Prostate gland (tissue), 2 donors: ENCODE measurements at regions not wholly inside any gene's neighbourhood (a gene's known extent, or its start where the extent isn't known, plus 50 kb on each side); places are given as distances from the start of the nearest gene placed in this dataset.

ENCODE experiments used
- POLR2A ChIP-seq: fragments of 450-650 bp; IDR thresholded peaks from one replicate; pipeline ENCODE4 v1.6.1; 2016; ENCODE audit warnings: antibody characterized with exemption, mild to moderate bottlenecking
- POLR2AphosphoS5 ChIP-seq: sonication (generic); formaldehyde crosslinking; IDR thresholded peaks from one replicate; pipeline ENCODE4 v1.6.1; 2017; ENCODE audit warnings: antibody characterized with exemption
- TF ChIP-seq, protein P1 (sequence below), 4 experiments: fragments of 200-600 bp in 2 of 4; fragments of 450-650 bp in 2 of 4; sonication (generic) in 2 of 4; IDR thresholded peaks; 1 replicate in 3 of 4; 2 replicates in 1 of 4; pipeline ENCODE4 v1.5.1; 2016 to 2019; ENCODE audit warnings: antibody characterized with exemption in 4 of 4, mild to moderate bottlenecking in 2 of 4, moderate library complexity in 2 of 4

DNA sequence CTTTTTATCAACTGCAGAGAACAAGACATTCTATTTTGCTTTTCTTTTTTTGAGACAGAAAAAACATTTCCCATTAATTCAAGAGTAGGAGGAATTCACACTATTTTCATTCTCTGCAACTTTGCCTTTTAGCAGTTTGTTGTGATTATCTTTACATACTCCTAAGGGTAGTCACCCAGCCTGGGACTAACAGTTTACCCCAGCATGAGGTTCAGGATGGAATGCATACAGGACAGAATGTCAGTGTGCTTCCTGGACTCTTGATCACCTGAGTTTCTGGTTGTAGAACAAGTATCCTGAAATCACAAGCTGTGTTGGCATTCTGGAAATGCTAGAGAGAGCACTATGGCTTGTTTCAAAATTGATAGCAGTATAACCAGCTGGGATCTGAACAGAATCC, 368.1 kb downstream of the KIF4B start:
- TF ChIP-seq, protein P1, sequence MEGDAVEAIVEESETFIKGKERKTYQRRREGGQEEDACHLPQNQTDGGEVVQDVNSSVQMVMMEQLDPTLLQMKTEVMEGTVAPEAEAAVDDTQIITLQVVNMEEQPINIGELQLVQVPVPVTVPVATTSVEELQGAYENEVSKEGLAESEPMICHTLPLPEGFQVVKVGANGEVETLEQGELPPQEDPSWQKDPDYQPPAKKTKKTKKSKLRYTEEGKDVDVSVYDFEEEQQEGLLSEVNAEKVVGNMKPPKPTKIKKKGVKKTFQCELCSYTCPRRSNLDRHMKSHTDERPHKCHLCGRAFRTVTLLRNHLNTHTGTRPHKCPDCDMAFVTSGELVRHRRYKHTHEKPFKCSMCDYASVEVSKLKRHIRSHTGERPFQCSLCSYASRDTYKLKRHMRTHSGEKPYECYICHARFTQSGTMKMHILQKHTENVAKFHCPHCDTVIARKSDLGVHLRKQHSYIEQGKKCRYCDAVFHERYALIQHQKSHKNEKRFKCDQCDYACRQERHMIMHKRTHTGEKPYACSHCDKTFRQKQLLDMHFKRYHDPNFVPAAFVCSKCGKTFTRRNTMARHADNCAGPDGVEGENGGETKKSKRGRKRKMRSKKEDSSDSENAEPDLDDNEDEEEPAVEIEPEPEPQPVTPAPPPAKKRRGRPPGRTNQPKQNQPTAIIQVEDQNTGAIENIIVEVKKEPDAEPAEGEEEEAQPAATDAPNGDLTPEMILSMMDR (IDR thresholded peaks at IDR 0.05) = no peak
- TF ChIP-seq POLR2A = no peak
- no peak for TF ChIP-seq POLR2AphosphoS5
